Fibroblast of skin of right biceps (primary cell): ENCODE measurements at regions not wholly inside any gene's neighbourhood (a gene's known extent, or its start where the extent isn't known, plus 50 kb on each side); places are given as distances from the start of the nearest gene placed in this dataset.

Source experiments
- DNase-seq: peaks from one replicate; pipeline ENCODE4 v3.0.0-alpha.2; 2013

DNA sequence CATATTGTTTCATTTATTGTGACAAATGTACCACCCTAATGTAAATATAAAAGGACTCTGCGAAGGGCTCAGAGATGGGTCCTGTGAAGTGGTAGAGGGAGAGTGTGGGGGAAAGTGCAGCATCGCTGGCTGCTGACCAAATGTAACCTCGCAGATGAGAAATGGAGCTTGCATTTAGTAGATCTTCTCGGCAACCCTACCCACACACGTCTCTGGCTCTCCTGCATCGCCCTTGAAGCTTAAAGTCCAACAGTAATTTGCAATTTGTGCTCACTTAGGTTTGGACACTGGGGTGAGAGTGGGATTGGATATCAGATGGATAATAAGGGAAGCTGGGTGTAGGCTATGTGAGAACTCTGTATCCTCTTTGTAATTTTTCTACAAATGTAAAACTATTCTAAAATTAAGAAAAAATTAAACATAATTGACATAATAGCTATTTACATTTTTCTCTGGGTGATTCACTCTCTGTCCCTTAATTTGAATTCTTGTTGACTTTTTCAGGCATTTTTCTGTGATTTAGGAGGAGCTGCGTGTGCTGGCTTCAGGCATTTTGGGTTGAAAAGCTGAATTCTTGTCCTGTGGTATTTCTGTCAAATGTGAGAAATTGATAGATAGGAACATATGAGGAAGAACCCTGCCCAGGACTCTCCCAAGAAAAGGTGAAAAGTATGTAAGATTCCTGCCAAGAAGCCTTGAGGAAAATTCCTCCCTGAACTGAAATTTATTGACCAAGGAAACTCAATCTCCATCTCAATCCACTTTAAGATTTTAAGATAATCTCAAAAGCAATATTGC is 524.7 kb upstream of the MCTP2 start:
- DNase-seq, result peak; percentile 83

- no peak for DNase-seq
Measured at GRCh38 chr15:93705753-93706455, 525.5 kb upstream of the MCTP2 start.

- peak; percentile 73 for DNase-seq
Measured at GRCh38 chr15:93703092-93703739, 528.1 kb upstream of the MCTP2 start.

DNA sequence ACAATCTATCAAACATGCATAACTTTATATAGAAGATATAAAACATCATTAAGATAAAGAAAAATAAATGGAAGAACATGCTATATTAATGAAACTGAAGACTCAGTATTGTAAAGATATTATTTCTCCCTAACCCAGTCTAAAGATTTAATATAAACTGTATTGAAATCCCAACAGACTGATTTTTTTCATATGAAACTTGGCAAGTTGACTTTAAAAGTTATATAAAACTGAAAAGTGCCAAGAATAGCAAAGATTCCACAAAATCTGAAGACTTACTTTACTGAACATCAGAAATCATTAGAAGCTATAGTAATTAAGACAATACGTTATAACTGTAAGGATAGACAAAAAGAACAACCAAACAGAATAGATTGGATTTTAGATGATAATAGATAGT is 531.3 kb upstream of the MCTP2 start:
- no peak for DNase-seq

GRCh38 chr15:93694033-93694432 is 537.3 kb upstream of the MCTP2 start:
- peak; percentile 76 for DNase-seq

DNA sequence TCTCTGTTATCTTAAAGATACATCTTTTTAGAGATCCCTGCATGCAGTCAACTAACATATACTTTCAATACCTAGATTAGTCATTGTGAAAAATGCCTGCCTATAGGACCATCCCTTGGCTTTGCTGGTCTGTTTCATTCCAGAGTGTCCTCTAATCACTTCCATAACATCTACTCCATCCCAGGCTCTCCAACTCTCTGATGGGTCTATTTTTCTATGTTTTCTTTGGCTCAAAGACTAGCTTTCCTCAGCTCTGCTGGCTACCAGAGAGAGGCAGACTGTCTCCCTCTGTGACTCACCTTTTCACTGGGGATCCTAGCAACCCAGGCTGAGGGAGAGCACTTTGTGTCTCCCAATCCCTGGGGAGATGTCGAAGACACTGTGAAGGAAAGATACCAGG is 547.7 kb upstream of the MCTP2 start:
- peak; percentile 65 for DNase-seq

- DNase-seq, result no peak
Measured at GRCh38 chr15:93671387-93671943, 559.9 kb upstream of the MCTP2 start.

DNA sequence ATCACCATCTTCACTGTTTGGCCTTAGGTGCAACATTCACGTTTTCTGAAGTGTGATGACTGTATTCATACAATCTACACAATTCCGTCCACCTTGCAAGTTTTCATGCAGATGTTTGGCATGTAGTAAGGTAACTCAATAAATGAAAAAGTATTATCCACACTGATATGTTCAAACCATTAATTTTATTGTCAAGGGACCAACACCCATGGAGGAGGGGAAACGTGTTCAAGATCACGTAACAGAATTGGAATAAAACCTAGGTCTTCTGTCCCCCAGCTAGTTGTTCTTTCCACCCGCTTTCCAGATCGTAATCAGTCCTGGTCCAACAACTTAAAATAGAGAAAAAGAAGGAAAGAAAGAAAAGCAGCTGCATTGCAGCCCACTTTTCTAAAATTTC is 560.4 kb upstream of the MCTP2 start:
- DNase-seq, result no peak

GRCh38 chr15:93664213-93664956 is 567.0 kb upstream of the MCTP2 start:
- no peak for DNase-seq

GRCh38 chr15:93662162-93662885 is 569.0 kb upstream of the MCTP2 start:
- no peak for DNase-seq

DNA sequence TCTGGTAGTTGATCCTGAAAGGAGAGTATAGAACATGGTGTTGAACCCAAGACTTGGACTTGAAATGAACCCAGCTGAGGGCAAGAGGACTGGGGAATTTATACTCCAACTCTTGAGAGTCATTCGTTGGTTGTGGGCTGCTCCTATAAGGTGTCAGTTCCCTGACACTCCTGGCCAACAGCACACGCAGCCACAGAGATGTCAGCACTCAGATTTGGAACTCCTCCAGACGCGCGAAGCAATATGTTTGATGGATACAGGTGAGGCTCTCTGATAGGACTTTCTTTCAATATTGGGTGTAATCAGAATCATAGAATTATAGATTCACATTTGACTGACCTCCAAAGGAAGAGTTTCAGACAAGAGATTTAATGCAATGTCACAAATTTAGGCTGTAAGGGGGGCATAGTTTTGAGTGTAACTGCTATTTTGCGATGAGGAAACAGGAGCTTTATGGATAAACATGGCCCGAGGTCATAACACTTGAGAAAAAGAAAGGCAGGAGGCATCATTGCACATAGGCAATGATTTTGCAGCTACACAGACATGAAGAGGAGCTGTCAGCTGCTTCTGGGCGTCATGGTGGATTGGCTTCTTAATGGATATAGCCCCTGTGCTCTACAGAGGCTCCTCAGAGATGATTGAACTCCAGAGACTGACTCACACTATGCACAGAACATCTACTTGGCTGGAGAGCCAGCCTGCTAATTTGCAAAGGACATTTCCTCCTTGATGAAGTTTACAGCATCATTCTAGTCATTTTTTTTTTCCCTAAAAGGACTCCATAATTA is 569.2 kb upstream of the RGMA start:
- no peak for DNase-seq

GRCh38 chr15:93656041-93656440 is 567.0 kb upstream of the RGMA start:
- no peak for DNase-seq

DNA sequence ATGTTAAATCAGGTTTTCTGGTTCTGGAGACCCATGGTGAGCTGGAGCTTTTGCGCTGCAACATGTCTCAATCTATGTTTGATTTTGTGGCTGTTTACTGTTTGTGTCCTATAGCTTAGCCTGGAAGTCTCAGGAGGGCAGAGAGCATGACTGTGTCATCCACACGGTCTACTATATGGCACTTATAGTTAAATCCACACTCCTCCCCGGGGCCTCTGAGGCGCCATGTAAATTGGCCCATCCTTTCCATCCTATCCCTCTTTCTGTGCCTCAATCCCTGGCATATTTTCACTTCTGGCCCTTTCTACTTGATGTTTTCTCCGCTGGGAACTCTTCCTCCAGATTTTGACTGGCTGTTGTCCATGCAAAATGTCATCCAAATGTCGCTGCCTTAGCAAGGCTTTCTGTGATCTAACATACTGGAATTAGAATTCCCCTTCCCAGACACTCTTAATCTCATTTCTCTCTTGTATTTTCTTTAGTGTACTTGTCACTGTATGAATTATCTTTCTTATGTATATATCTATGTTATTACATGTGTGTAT is 560.8 kb upstream of the RGMA start:
- DNase-seq, result no peak

DNA sequence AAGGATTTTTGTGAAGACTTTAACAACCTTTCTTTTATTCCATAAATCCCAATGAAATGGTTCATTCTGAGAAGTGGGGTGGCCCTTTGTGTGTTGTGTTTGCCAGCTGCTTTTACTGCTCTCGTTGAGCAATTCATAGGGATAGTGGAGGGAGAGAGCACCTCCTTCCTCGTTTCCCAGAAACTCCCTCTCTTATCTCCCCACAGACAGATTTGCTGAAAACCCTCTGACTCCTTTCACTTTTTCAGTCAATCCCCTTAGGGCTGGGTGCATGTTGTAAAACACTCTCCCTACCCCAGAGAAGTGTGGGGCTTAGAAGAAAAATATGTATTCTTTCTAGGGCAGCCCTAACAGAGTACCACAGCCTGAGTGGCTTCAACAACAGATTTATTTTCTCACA is 557.2 kb upstream of the RGMA start:
- DNase-seq, result no peak

DNA sequence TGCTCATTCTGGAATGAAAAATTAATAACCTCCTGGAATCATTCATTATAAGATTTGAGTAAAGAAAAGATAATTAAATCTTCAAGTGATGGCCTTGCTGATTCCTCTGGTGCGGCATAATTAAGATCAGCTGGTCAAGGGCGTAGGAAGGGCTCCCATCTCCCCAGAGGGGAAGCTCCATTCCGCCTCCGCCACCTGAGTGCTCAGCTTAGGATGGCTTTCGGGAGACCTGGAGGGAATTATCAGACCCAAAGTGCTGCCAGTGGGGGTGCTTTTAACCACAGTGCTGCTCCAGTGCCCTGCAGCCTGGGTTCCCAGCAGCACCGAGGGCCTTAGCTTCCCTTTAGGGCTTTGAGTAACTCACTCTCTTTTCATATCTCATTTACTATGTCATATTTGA is 556.6 kb upstream of the RGMA start:
- no peak for DNase-seq

GRCh38 chr15:93644595-93644994 is 555.6 kb upstream of the RGMA start:
- DNase-seq, result no peak

- no peak for DNase-seq
Measured at GRCh38 chr15:93640411-93640962, 551.5 kb upstream of the RGMA start.

DNA sequence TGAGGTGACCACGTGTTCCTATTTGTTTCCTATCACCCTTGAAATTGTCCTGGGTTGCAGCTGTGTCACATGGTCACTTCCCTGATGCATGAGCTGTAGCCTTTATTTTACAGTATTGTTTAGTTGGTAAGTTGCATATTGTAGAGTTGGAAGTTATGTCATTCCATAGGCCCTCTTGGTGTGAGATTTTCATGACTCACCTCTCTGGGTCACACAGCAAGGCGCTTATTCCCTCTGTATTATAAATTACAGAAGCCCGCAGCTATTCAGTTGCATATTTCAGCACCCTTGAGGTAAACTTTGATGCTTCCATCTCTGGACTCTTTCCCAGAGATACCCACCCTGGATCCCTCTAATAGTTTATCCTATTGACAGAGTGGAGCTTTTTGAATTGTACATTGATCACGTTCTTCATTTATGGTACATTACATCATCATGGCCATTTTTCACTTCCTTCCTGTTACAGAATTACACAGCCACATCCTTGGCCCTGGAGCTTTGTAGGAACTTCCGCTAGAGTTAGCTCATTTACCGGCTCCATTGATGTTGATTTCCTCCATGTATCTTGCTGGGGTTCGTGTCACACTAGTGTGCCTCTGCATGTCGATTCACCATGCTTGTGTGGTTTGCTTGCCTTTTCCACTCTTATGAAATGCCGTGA is 543.1 kb upstream of the RGMA start:
- no peak for DNase-seq

DNA sequence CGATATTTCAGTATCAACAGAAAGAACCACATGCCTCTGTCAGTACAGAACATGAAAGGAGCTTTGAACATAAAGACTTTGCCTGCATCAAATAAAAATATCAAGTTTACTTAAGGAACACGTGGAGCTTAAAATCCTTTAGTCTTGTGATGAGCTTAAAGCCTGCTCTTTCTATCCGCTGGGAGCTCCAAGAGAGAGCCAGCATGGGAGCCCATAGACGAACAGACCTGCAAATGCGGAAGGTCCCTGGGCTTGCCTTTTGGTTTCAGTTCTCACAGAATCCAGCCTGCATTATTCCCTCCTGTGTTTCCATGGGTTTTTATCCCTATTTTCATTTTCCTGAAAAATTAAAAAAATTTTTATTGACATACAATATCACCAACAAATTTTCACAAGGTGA is 530.6 kb upstream of the RGMA start:
- no peak for DNase-seq

DNA sequence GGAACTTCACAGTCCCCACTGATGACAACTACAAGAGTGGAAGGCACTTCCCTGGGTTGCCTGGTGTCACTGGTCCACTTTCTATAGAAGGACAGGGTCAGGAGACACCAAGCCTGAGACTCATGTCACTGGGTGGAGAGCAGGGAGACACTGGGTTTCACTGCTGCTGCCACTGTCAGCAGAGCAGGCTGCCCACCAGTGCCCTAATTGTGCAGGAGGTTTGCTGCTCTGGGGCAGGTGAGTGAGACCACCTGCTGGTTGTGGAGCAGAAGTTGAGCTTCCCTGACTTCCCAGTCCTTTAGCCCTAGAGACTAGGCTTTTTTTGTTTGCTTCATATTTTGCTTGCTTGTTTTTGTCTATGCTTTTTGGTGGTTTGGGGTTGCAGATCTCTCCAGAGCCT is 528.4 kb upstream of the RGMA start:
- no peak for DNase-seq
